Astrocyte (in vitro differentiated cells and primary cell): ENCODE measurements at regions not wholly inside any gene's neighbourhood (a gene's known extent, or its start where the extent isn't known, plus 50 kb on each side); places are given as distances from the start of the nearest gene placed in this dataset.

Experiments
- DNase-seq: peaks from one replicate; pipeline ENCODE4 v3.0.0-alpha.2; 2010; ENCODE audit warnings: low read depth
- FAIRE-seq: peaks from 2 replicates; lab custom pipeline; 2011; peaks lifted over from hg19 to GRCh38; lab: Jason Lieb, UNC
- H2AFZ ChIP-seq: 2 replicates; pipeline ENCODE4 v1.6.0; 2012; ENCODE audit warnings: low read depth, low read length, inconsistent platforms
- H3K27ac ChIP-seq: 2 replicates; pipeline ENCODE4 v1.5.1; 2011; ENCODE audit warnings: low read depth, low read length, inconsistent platforms
- H3K27me3 ChIP-seq: 2 replicates; pipeline ENCODE4 v1.6.0; 2011; ENCODE audit warnings: low read length, inconsistent platforms; ENCODE audit not compliant: insufficient read depth
- H3K36me3 ChIP-seq: 2 replicates; pipeline ENCODE4 v1.5.1; 2011; ENCODE audit warnings: low read length, inconsistent platforms; ENCODE audit not compliant: insufficient read depth
- H3K4me1 ChIP-seq: 2 replicates; pipeline ENCODE4 v1.5.1; 2011; ENCODE audit warnings: low read length, inconsistent platforms; ENCODE audit not compliant: insufficient read depth
- H3K4me2 ChIP-seq: 2 replicates; pipeline ENCODE4 v1.6.0; 2012; ENCODE audit warnings: low read length, inconsistent platforms
- H3K4me3 ChIP-seq: 2 replicates; pipeline ENCODE4 v1.5.1; 2011; ENCODE audit warnings: low read depth, mild to moderate bottlenecking, low read length, inconsistent platforms; ENCODE audit not compliant: insufficient read depth
- H3K79me2 ChIP-seq: 2 replicates; pipeline ENCODE4 v1.6.0; 2012; ENCODE audit warnings: mild to moderate bottlenecking, low read length, inconsistent platforms; ENCODE audit not compliant: insufficient read depth
- H3K9ac ChIP-seq: 2 replicates; pipeline ENCODE4 v1.6.0; 2012; ENCODE audit warnings: mild to moderate bottlenecking, low read length, inconsistent platforms
- H3K9me3 ChIP-seq: 2 replicates; pipeline ENCODE4 v1.5.1; 2012; ENCODE audit warnings: low read depth, mild to moderate bottlenecking, low read length, inconsistent platforms; ENCODE audit not compliant: insufficient read depth
- H4K20me1 ChIP-seq: 2 replicates; pipeline ENCODE4 v1.6.0; 2012; ENCODE audit warnings: low read length, inconsistent platforms; ENCODE audit not compliant: insufficient read depth
- H3K27ac Mint-ChIP-seq: one replicate; pipeline ENCODE4 v1.8.0; 2021; ENCODE audit warnings: mild to moderate bottlenecking, mixed read lengths; ENCODE audit not compliant: unreplicated experiment
- H3K27me3 Mint-ChIP-seq: one replicate; pipeline ENCODE4 v1.8.0; 2021; ENCODE audit warnings: low read depth, mixed read lengths; ENCODE audit not compliant: unreplicated experiment
- H3K36me3 Mint-ChIP-seq: one replicate; pipeline ENCODE4 v1.8.0; 2021; ENCODE audit warnings: low read depth, mixed read lengths; ENCODE audit not compliant: unreplicated experiment
- H3K4me1 Mint-ChIP-seq: one replicate; pipeline ENCODE4 v1.8.0; 2021; ENCODE audit warnings: low read depth, mixed read lengths; ENCODE audit not compliant: unreplicated experiment
- H3K4me3 Mint-ChIP-seq: one replicate; pipeline ENCODE4 v1.8.0; 2021; ENCODE audit warnings: mild to moderate bottlenecking, moderate library complexity, mixed read lengths; ENCODE audit not compliant: unreplicated experiment
- H3K9me3 Mint-ChIP-seq: one replicate; pipeline ENCODE4 v1.8.0; 2021; ENCODE audit warnings: mild to moderate bottlenecking, mixed read lengths; ENCODE audit not compliant: unreplicated experiment
- EZH2 ChIP-seq: IDR thresholded peaks from 2 replicates; pipeline ENCODE4 v1.6.1; 2012; ENCODE audit warnings: mild to moderate bottlenecking, low read length, inconsistent platforms; ENCODE audit not compliant: insufficient read depth
- TF ChIP-seq, protein P1 (sequence below): IDR thresholded peaks from 2 replicates; pipeline ENCODE4 v1.5.1; 2011; ENCODE audit warnings: low read depth, mild to moderate bottlenecking, inconsistent platforms, low read length, moderate library complexity; ENCODE audit not compliant: insufficient read depth

GRCh38 chr2:59529726-59530125 lies 1023.7 kb downstream of the BCL11A start:
- no peak for DNase-seq
- no peaks in the 10 kb centered on the region for H4K20me1 ChIP-seq
- no peak overlapping the region for H2AFZ ChIP-seq
- Mint-ChIP-seq H3K4me3 (no peak overlapping the region), H3K9me3 (peaks cover 2% of the 10 kb centered on the region), H3K27me3 (no peaks in the 10 kb centered on the region), H3K36me3 (no peaks in the 10 kb centered on the region), H3K4me1 (no peaks in the 10 kb centered on the region), H3K27ac (no peak overlapping the region)
- no peaks in the 10 kb centered on the region for H3K4me1 ChIP-seq
- no peak overlapping the region for H3K4me2 ChIP-seq
- no peaks in the 10 kb centered on the region for H3K27me3 ChIP-seq
- no peaks in the 10 kb centered on the region for H3K79me2 ChIP-seq
- no peak overlapping the region for H3K4me3 ChIP-seq
- no peak for TF ChIP-seq EZH2
- TF ChIP-seq, protein P1, sequence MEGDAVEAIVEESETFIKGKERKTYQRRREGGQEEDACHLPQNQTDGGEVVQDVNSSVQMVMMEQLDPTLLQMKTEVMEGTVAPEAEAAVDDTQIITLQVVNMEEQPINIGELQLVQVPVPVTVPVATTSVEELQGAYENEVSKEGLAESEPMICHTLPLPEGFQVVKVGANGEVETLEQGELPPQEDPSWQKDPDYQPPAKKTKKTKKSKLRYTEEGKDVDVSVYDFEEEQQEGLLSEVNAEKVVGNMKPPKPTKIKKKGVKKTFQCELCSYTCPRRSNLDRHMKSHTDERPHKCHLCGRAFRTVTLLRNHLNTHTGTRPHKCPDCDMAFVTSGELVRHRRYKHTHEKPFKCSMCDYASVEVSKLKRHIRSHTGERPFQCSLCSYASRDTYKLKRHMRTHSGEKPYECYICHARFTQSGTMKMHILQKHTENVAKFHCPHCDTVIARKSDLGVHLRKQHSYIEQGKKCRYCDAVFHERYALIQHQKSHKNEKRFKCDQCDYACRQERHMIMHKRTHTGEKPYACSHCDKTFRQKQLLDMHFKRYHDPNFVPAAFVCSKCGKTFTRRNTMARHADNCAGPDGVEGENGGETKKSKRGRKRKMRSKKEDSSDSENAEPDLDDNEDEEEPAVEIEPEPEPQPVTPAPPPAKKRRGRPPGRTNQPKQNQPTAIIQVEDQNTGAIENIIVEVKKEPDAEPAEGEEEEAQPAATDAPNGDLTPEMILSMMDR = no peak
- no peak overlapping the region for H3K9ac ChIP-seq
- FAIRE-seq = no peak
- H3K9me3 ChIP-seq = peaks cover 7% of the 10 kb centered on the region
- H3K36me3 ChIP-seq = no peaks in the 10 kb centered on the region
- no peak overlapping the region for H3K27ac ChIP-seq

DNA sequence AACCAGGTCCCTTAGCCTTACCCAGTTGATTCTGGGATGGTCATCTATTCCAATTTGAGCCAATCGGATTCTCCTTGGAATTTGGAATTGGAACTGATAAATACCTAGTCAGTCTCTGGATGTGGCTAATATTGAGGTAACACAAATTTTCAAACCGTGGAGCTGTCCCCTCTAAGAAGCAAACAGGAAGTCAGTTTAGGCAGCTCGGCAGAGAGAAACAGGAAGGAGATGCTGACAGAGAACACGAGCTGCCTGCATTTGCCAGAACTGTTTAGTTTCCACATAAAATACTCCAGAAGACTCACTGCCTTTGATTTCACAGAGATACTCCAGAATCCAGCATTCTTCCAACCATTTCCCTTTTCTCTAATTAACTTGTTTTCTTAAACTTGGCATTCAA lies 1024.9 kb downstream of the BCL11A start:
- Histone ChIP-seq H3K4me2 (no peak overlapping the region), H3K4me1 (no peaks in the 10 kb centered on the region), H3K9ac (no peak overlapping the region), H4K20me1 (no peaks in the 10 kb centered on the region), H2AFZ (no peak overlapping the region), H3K36me3 (no peaks in the 10 kb centered on the region), H3K27ac (no peak overlapping the region), H3K9me3 (peaks cover 7% of the 10 kb centered on the region), H3K79me2 (no peaks in the 10 kb centered on the region), H3K4me3 (no peak overlapping the region), H3K27me3 (no peaks in the 10 kb centered on the region)
- no peaks in the 10 kb centered on the region for H3K36me3 Mint-ChIP-seq
- FAIRE-seq (no peak), DNase-seq (no peak)
- H3K4me1 Mint-ChIP-seq = no peaks in the 10 kb centered on the region
- H3K4me3 Mint-ChIP-seq = no peak overlapping the region
- H3K27me3 Mint-ChIP-seq = no peaks in the 10 kb centered on the region
- TF ChIP-seq, protein P1 = no peak
- no peak for TF ChIP-seq EZH2
- peaks cover 2% of the 10 kb centered on the region for H3K9me3 Mint-ChIP-seq
- H3K27ac Mint-ChIP-seq = no peak overlapping the region

DNA sequence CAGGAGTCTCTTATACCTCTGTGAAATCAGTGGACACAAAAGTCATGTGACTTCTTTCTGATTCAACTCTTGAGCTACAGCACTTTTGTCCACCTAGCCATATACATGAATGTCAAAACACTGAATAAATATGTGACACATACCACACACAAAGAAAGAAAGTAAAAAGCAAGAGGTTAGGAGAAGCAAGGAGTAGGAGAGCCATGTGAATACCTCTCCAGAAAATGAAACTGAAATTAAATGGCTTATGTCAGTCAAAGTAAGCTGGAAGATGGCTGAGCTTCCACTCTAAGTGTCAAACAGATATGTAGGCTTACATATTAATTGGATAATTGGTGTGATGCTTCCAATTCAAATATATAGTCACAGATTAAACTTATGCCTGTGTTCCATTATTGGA lies 1050.5 kb downstream of the BCL11A start:
- H3K36me3 ChIP-seq = no peaks in the 10 kb centered on the region
- H3K9ac ChIP-seq = no peak overlapping the region
- no peaks in the 10 kb centered on the region for H3K4me1 Mint-ChIP-seq
- FAIRE-seq (no peak), DNase-seq (no peak)
- no peaks in the 10 kb centered on the region for H3K9me3 ChIP-seq
- no peaks in the 10 kb centered on the region for H3K4me1 ChIP-seq
- H3K79me2 ChIP-seq = no peaks in the 10 kb centered on the region
- TF ChIP-seq EZH2 = no peak
- no peak overlapping the region for H3K4me3 Mint-ChIP-seq
- no peak overlapping the region for H3K27ac ChIP-seq
- H3K27ac Mint-ChIP-seq = no peak overlapping the region
- no peaks in the 10 kb centered on the region for H4K20me1 ChIP-seq
- H2AFZ ChIP-seq = no peak overlapping the region
- peaks cover under 1% of the 10 kb centered on the region for H3K9me3 Mint-ChIP-seq
- H3K27me3 ChIP-seq = no peaks in the 10 kb centered on the region
- H3K36me3 Mint-ChIP-seq = no peaks in the 10 kb centered on the region
- H3K4me3 ChIP-seq = no peak overlapping the region
- H3K4me2 ChIP-seq = no peak overlapping the region
- peaks cover 2% of the 10 kb centered on the region for H3K27me3 Mint-ChIP-seq
